Lung (tissue), 11 donors: ENCODE measurements at regions not wholly inside any gene's neighbourhood (a gene's known extent, or its start where the extent isn't known, plus 50 kb on each side); places are given as distances from the start of the nearest gene placed in this dataset.

Experiments
- ATAC-seq: fragments of 200-7000 bp; cut with Tn5 transposase; one replicate; pipeline ENCODE4 v1.9.1; 2020; ENCODE audit warnings: moderate number of reproducible peaks; ENCODE audit not compliant: insufficient read depth, low FRiP score
- DNase-seq, 3 donors: peaks; one replicate each; pipeline ENCODE4 v3.0.0-alpha.2; 2013 to 2017
- H3K27ac ChIP-seq, 2 donors: one replicate each; pipeline ENCODE4 v1.5.1; 2013; ENCODE audit warnings: mild to moderate bottlenecking in 2 of 2, moderate library complexity in 2 of 2, control low read depth in 1 of 2, inconsistent platforms in 1 of 2, low read depth in 1 of 2, low read length in 1 of 2
- H3K27me3 ChIP-seq, 3 donors: one replicate each; pipeline ENCODE4 v1.5.1; 2013; ENCODE audit warnings: low read length in 2 of 3; ENCODE audit not compliant: control insufficient read depth in 3 of 3, insufficient read depth in 3 of 3
- H3K36me3 ChIP-seq, 4 donors: one replicate each; pipeline ENCODE4 v1.5.1; 2013; ENCODE audit warnings: low read length in 4 of 4, mild to moderate bottlenecking in 1 of 4, moderate library complexity in 1 of 4; ENCODE audit not compliant: control insufficient read depth in 4 of 4, insufficient read depth in 4 of 4
- H3K4me1 ChIP-seq, 5 donors: one replicate each; pipeline ENCODE4 v1.5.1; 2013; ENCODE audit warnings: low read length in 5 of 5, mild to moderate bottlenecking in 2 of 5, moderate library complexity in 1 of 5; ENCODE audit not compliant: control insufficient read depth in 5 of 5, insufficient read depth in 5 of 5
- H3K4me3 ChIP-seq: one replicate; pipeline ENCODE4 v1.5.1; 2013; ENCODE audit warnings: mild to moderate bottlenecking, control low read depth, moderate library complexity
- H3K9ac ChIP-seq, 2 donors: one replicate each; pipeline ENCODE4 v1.5.1; 2013; ENCODE audit warnings: low read length in 2 of 2, control low read depth in 1 of 2; ENCODE audit not compliant: insufficient read depth in 1 of 2
- H3K9me3 ChIP-seq, 4 donors: one replicate each; pipeline ENCODE4 v1.5.1; 2013; ENCODE audit warnings: low read length in 3 of 4, mild to moderate bottlenecking in 1 of 4, moderate library complexity in 1 of 4; ENCODE audit not compliant: control insufficient read depth in 4 of 4, insufficient read depth in 3 of 4
- CTCF ChIP-seq: IDR thresholded peaks from 2 replicates; pipeline ENCODE4 v1.5.1; 2012; ENCODE audit warnings: mild to moderate bottlenecking; ENCODE audit errors: control extremely low read depth, extremely low read depth
- WGBS, 2 donors: extraction: QIAGEN DNeasy Blood & Tissue Kit; methylation state at CpG; one replicate each; pipeline ENCODE4 v1.1.7; 2013; 5-methylcytosine and 5-hydroxymethylcytosine counted together
- donor health status: control.
- donor health status: control.
- donor health status: Bipolar disorder and iron deficiency.
- donor health status: healthy.
- donor health status: DM: yes; HTN: yes; CAD: no.

DNA sequence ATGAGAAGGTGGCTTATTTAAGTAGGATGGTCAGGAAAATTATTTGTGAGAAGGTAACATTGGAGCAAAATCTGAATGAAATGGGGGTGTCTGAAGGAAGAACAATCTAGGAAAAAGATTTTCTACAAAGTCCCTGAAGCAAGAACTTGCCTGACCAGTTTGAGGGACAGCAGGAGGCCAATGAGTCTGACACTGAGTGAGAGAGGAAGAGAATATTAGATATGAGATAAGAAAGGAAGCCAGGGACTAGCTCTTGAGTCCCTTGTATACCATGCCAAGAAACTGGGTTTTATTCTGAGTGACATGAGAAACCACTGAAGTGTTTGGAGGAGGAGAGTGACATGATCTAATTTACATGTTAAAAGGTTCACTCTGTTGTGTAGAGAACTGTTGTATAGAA is 1478.9 kb downstream of the RPA4 start:
- no peak overlapping the region for H3K4me3 ChIP-seq
- peaks cover 0 to 7% (median 0%) of the 10 kb centered on the region in 3 donors for H3K27me3 ChIP-seq
- no peaks in the 10 kb centered on the region for H3K4me1 ChIP-seq
- H3K9me3 ChIP-seq: peaks cover 0 to 1% (median 0%) of the 10 kb centered on the region in 4 donors
- ATAC-seq (no peak), DNase-seq (no peak)
- H3K9ac ChIP-seq: no peak overlapping the region
- no peak for TF ChIP-seq CTCF
- H3K27ac ChIP-seq: no peak overlapping the region
- H3K36me3 ChIP-seq: no peaks in the 10 kb centered on the region

DNA sequence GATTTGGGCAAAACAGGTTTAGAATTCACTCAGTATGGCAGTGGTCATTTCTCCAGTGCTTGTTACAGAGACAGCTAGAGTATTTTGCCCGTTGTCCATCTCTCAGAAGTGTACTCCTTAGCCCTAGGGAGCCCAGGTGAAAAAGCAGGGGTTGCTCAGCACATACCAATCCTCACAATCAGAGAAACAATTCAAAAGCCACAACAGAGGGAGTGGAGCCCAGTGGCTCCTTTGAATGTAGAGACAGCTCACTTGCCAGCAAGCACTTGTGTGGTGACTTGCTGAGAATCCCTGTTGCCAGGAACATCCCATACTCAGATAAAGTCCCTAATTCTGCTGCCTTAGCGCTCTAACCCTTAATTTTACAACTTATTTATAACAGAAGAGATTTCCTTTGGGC is 1488.3 kb downstream of the RPA4 start:
- H3K9me3 ChIP-seq: peaks cover 0 to 4% (median 1%) of the 10 kb centered on the region in 4 donors
- H3K27ac ChIP-seq: no peak overlapping the region
- WGBS, 2 donors: 61 to 78% methylated on average over 2 of the region's 2 CpGs
- no peak for TF ChIP-seq CTCF
- ATAC-seq: no peak
- H3K36me3 ChIP-seq: no peaks in the 10 kb centered on the region
- H3K9ac ChIP-seq: no peak overlapping the region
- no peak for DNase-seq
- H3K4me1 ChIP-seq: no peaks in the 10 kb centered on the region
- peaks cover 0 to 3% (median 0%) of the 10 kb centered on the region in 3 donors for H3K27me3 ChIP-seq
- H3K4me3 ChIP-seq: no peak overlapping the region

DNA sequence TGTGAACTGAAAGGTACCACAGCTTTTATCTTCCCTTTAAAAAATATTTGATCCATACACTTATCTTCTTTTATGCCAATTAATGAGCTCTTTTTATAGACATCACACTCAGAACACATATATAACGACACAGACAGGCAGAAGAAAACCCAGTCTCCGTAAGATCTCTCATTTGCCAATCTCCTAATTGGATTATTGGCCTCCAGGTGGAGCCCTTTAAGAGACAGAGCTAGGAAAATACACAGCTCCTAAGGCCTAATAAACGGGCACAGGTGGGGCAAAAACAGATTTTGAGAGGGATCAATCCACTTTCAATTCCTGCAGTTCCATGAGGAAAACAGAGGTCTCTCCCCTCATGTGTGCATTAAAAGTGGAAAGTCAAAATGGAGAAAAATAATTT is 1495.4 kb downstream of the RPA4 start:
- no peak for TF ChIP-seq CTCF
- Histone ChIP-seq H3K36me3 (no peaks in the 10 kb centered on the region), H3K4me1 (no peaks in the 10 kb centered on the region), H3K4me3 (no peak overlapping the region), H3K27me3 (no peaks in the 10 kb centered on the region), H3K9ac (no peak overlapping the region), H3K27ac (no peak overlapping the region), H3K9me3 (peaks cover 0 to 6% (median 3%) of the 10 kb centered on the region in 4 donors)
- no peak for ATAC-seq
- WGBS, 2 donors: 72 to 88% methylated on average over 3 of the region's 3 CpGs
- no peak for DNase-seq

DNA sequence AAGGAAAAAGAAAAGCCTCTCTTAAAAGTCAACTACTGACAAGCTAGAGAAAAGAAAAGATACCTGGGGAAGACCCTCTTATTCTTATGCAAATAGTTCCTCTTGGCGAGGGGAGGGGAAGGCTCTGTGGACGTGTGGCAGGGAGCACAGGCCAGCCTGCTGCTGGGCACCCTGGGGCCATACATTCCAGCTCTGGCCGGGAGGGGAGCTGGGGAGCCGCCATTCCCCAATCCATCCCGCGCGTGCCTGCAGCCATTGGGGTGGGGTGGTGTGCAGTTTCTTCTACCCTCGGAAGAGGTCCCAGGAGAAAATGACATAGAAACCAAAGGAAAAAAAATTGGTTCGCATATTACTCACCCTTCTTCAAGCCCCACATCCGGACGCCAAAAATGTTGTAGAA is 1496.4 kb downstream of the RPA4 start:
- DNase-seq: no peak
- H3K9me3 ChIP-seq: peaks cover 0 to 6% (median 3%) of the 10 kb centered on the region in 4 donors
- TF ChIP-seq CTCF: no peak

More for the DNA sequence above, 1496.4 kb downstream of the RPA4 start:
- no peak for ATAC-seq
- no peak overlapping the region for H3K9ac ChIP-seq
- no peaks in the 10 kb centered on the region for H3K36me3 ChIP-seq
- WGBS, 2 donors: 68 to 93% methylated on average over 10 to 11 of the region's 11 CpGs
- no peak overlapping the region for H3K4me3 ChIP-seq
- no peak overlapping the region for H3K27ac ChIP-seq
- peaks cover 0 to 1% (median 0%) of the 10 kb centered on the region in 3 donors for H3K27me3 ChIP-seq
- H3K4me1 ChIP-seq: no peaks in the 10 kb centered on the region
